ENCODE measurements at regions not wholly inside any gene's neighbourhood (a gene's known extent, or its start where the extent isn't known, plus 50 kb on each side); places are given as distances from the start of the nearest gene placed in this dataset.
A peak's percentile ranks its signal among the peaks of the same experiment; 100 is the strongest.

GRCh38 chr4:152169683-152170082, 366.2 kb downstream of the FBXW7 start:
- no peak overlapping the region for H3K4me3 Mint-ChIP-seq
- H3K27ac Mint-ChIP-seq = no peak overlapping the region
- H3K36me3 Mint-ChIP-seq (ENCODE audit: low read depth) = no peaks in the 10 kb centered on the region
- TF ChIP-seq CTCF (IDR thresholded peaks at IDR 0.05) = no peak
- H3K27me3 Mint-ChIP-seq (ENCODE audit: low read depth, poor library complexity) = peaks cover 15% of the 10 kb centered on the region
- peaks cover 8% of the 10 kb centered on the region for H3K4me1 Mint-ChIP-seq
- no peaks in the 10 kb centered on the region for H3K9me3 Mint-ChIP-seq
- no peak for DNase-seq

- Mint-ChIP-seq H3K27me3 (ENCODE audit: low read depth, poor library complexity) (peaks cover 15% of the 10 kb centered on the region), H3K4me1 (peaks cover 8% of the 10 kb centered on the region), H3K36me3 (ENCODE audit: low read depth) (no peaks in the 10 kb centered on the region), H3K9me3 (no peaks in the 10 kb centered on the region), H3K27ac (no peak overlapping the region), H3K4me3 (no peak overlapping the region)
- TF ChIP-seq CTCF (IDR thresholded peaks at IDR 0.05) = no peak
- DNase-seq = no peak
These were observed 366.8 kb downstream of the FBXW7 start for GRCh38 chr4:152168987-152169616.

GRCh38 chr4:152166567-152166966, 369.3 kb downstream of the FBXW7 start:
- Mint-ChIP-seq H3K27me3 (ENCODE audit: low read depth, poor library complexity) (peaks cover 11% of the 10 kb centered on the region), H3K4me3 (no peak overlapping the region), H3K27ac (no peak overlapping the region), H3K36me3 (ENCODE audit: low read depth) (no peaks in the 10 kb centered on the region), H3K9me3 (no peaks in the 10 kb centered on the region), H3K4me1 (peaks cover 8% of the 10 kb centered on the region)
- no peak for TF ChIP-seq CTCF (IDR thresholded peaks at IDR 0.05)
- DNase-seq = peak; percentile 79

GRCh38 chr4:152165846-152166245, 370.0 kb downstream of the FBXW7 start:
- Mint-ChIP-seq H3K36me3 (ENCODE audit: low read depth) (no peaks in the 10 kb centered on the region), H3K4me3 (no peak overlapping the region), H3K9me3 (no peaks in the 10 kb centered on the region), H3K27ac (no peak overlapping the region), H3K27me3 (ENCODE audit: low read depth, poor library complexity) (peaks cover 17% of the 10 kb centered on the region), H3K4me1 (peaks cover 8% of the 10 kb centered on the region)
- DNase-seq = no peak
- TF ChIP-seq CTCF (IDR thresholded peaks at IDR 0.05) = no peak

- no peak for TF ChIP-seq CTCF (IDR thresholded peaks at IDR 0.05)
- no peak for DNase-seq
- Mint-ChIP-seq H3K9me3 (no peaks in the 10 kb centered on the region), H3K4me1 (peaks cover 8% of the 10 kb centered on the region), H3K36me3 (ENCODE audit: low read depth) (no peaks in the 10 kb centered on the region), H3K27ac (no peak overlapping the region), H3K27me3 (ENCODE audit: low read depth, poor library complexity) (peaks cover 21% of the 10 kb centered on the region), H3K4me3 (no peak overlapping the region)
These were observed 370.7 kb downstream of the FBXW7 start for GRCh38 chr4:152165146-152165545.

GRCh38 chr4:152164561-152164960, 371.3 kb downstream of the FBXW7 start:
- H3K27me3 Mint-ChIP-seq (ENCODE audit: low read depth, poor library complexity) = peaks cover 19% of the 10 kb centered on the region
- H3K4me3 Mint-ChIP-seq = no peak overlapping the region
- peaks cover 7% of the 10 kb centered on the region for H3K4me1 Mint-ChIP-seq
- no peak for DNase-seq
- H3K36me3 Mint-ChIP-seq (ENCODE audit: low read depth) = no peaks in the 10 kb centered on the region
- no peak overlapping the region for H3K27ac Mint-ChIP-seq
- no peak for TF ChIP-seq CTCF (IDR thresholded peaks at IDR 0.05)
- no peaks in the 10 kb centered on the region for H3K9me3 Mint-ChIP-seq

Data from nephron progenitor cell (in vitro differentiated cells).